Endothelial cell of umbilical vein (primary cell): ENCODE measurements at regions not wholly inside any gene's neighbourhood (a gene's known extent, or its start where the extent isn't known, plus 50 kb on each side); places are given as distances from the start of the nearest gene placed in this dataset.

ENCODE experiments used
- BruUV-seq: library from RNA; stranded (reverse); fragments of 400-500 nt; replicated peaks from 2 replicates; lab custom pipeline; 2021; lab: Mats Ljungman, UMichigan
- CTCF ChIA-PET: fragments of 300-600, 350-600 bp; sonication (Branson Sonifier 250); formaldehyde crosslinking; loops from one replicate; lab custom pipeline; 2021; ENCODE audit warnings: antibody characterized with exemption, inconsistent platforms; lab: Charles Lee
- POLR2A ChIA-PET: fragments of 300-600, 350-600 bp; sonication (Branson Sonifier 250); formaldehyde crosslinking; loops from one replicate; lab custom pipeline; 2021; ENCODE audit warnings: antibody characterized with exemption, inconsistent platforms; lab: Charles Lee
- DNase-seq: peaks from one replicate; pipeline ENCODE4 v3.0.0-alpha.2; 2011; ENCODE audit warnings: low read depth, low spot score
- FAIRE-seq: peaks from 2 replicates; lab custom pipeline; 2011; peaks lifted over from hg19 to GRCh38; lab: Jason Lieb, UNC
- H2AFZ ChIP-seq: 2 replicates; pipeline ENCODE4 v1.6.0; 2012; ENCODE audit warnings: low read depth, low read length, control low read depth, inconsistent platforms
- H3K27ac ChIP-seq: 2 replicates; pipeline ENCODE4 v1.5.1; 2011; ENCODE audit warnings: low read depth, mild to moderate bottlenecking, control low read depth, low read length, moderate library complexity; ENCODE audit not compliant: insufficient read depth
- H3K27me3 ChIP-seq, 2 experiments: 2 replicates each; pipeline versions ENCODE4 v1.6.0 to v1.6.1; 2011; ENCODE audit warnings: low read length in 2 of 2, mixed read lengths in 1 of 2; ENCODE audit not compliant: control insufficient read depth in 2 of 2, insufficient read depth in 2 of 2
- H3K36me3 ChIP-seq, 2 experiments: 2 replicates in 1 of 2; 3 replicates in 1 of 2; pipeline ENCODE4 v1.5.1; 2011; ENCODE audit warnings: low read length in 2 of 2, mild to moderate bottlenecking in 1 of 2, moderate library complexity in 1 of 2; ENCODE audit not compliant: control insufficient read depth in 2 of 2, insufficient read depth in 2 of 2; ENCODE audit errors: extremely low read depth in 1 of 2
- H3K4me1 ChIP-seq: 3 replicates; pipeline ENCODE4 v1.5.1; 2011; ENCODE audit warnings: mild to moderate bottlenecking, low read length; ENCODE audit not compliant: control insufficient read depth, insufficient read depth; ENCODE audit errors: extremely low read depth
- H3K4me2 ChIP-seq: 2 replicates; pipeline ENCODE4 v1.6.1; 2011; ENCODE audit warnings: low read length, control low read depth, mixed read lengths; ENCODE audit not compliant: insufficient read depth
- H3K4me3 ChIP-seq, 3 experiments: fragments of 200-600 bp in 1 of 3; sonication (generic), shearing (Covaris generic) in 1 of 3; replicated peaks in 1 of 3; 2 replicates each; pipeline ENCODE4 v1.5.1; 2011 to 2016; ENCODE audit warnings: control low read depth in 3 of 3, low read length in 3 of 3, mild to moderate bottlenecking in 2 of 3, inconsistent platforms in 1 of 3, low read depth in 1 of 3, moderate library complexity in 1 of 3; ENCODE audit not compliant: insufficient read depth in 1 of 3
- H3K79me2 ChIP-seq: 2 replicates; pipeline ENCODE4 v1.6.0; 2012; ENCODE audit warnings: low read length, inconsistent platforms; ENCODE audit not compliant: control insufficient read depth, insufficient read depth
- H3K9ac ChIP-seq: replicated peaks from 2 replicates; pipeline ENCODE3; 2011; ENCODE audit warnings: low read length, control low read depth; ENCODE audit not compliant: insufficient read depth; ENCODE audit errors: extremely low read depth
- H3K9me1 ChIP-seq: replicated peaks from 3 replicates; pipeline ENCODE4 v1.6.0; 2011; ENCODE audit warnings: mild to moderate bottlenecking, low read length; ENCODE audit not compliant: control insufficient read depth, insufficient read depth; ENCODE audit errors: extremely low read depth
- H3K9me3 ChIP-seq: replicated peaks from 2 replicates; pipeline ENCODE4 v1.5.1; 2012; ENCODE audit warnings: low read length, inconsistent platforms; ENCODE audit not compliant: control insufficient read depth, insufficient read depth
- H4K20me1 ChIP-seq: replicated peaks from 2 replicates; pipeline ENCODE3; 2011; ENCODE audit warnings: mild to moderate bottlenecking, low read length; ENCODE audit not compliant: control insufficient read depth, insufficient read depth; ENCODE audit errors: extremely low read depth
- EZH2 ChIP-seq: IDR thresholded peaks from 2 replicates; pipeline ENCODE4 v1.6.1; 2012; ENCODE audit warnings: borderline replicate concordance, low read depth, mild to moderate bottlenecking, moderate library complexity, low read length, inconsistent platforms; ENCODE audit not compliant: severe bottlenecking
- FOS ChIP-seq: IDR thresholded peaks from 2 replicates; pipeline ENCODE4 v1.6.1; 2011; ENCODE audit warnings: mild to moderate bottlenecking, low read length, moderate library complexity, borderline replicate concordance; ENCODE audit not compliant: insufficient read depth
- GATA2 ChIP-seq: IDR thresholded peaks from 2 replicates; pipeline ENCODE4 v1.7.0; 2011; ENCODE audit warnings: low read depth, mild to moderate bottlenecking, moderate library complexity, mixed read lengths, low read length; ENCODE audit not compliant: insufficient read length, insufficient read depth
- JUN ChIP-seq: IDR thresholded peaks from 2 replicates; pipeline ENCODE4 v1.6.1; 2011; ENCODE audit warnings: borderline replicate concordance, low read depth; ENCODE audit not compliant: insufficient read length, insufficient read depth
- MYC ChIP-seq: IDR thresholded peaks from one replicate; pipeline ENCODE4 v1.6.1; 2011; ENCODE audit warnings: mild to moderate bottlenecking, low read depth, low read length
- POLR2A ChIP-seq: IDR thresholded peaks from 2 replicates; pipeline ENCODE4 v1.6.1; 2012; ENCODE audit warnings: low read depth, mild to moderate bottlenecking, control low read depth, low read length
- POLR2AphosphoS5 ChIP-seq: IDR thresholded peaks from 2 replicates; pipeline ENCODE4 v1.6.1; 2012; ENCODE audit warnings: low read depth, mild to moderate bottlenecking, control low read depth, low read length, moderate library complexity; ENCODE audit not compliant: insufficient read depth
- dilution Hi-C: fragments of 300-500 bp; cut with MboI; formaldehyde crosslinking; loops from one replicate; pipeline ENCODE4 v1.15.0; 2019; ENCODE audit warnings: low sequenced_read_pairs; ENCODE audit not compliant: extremely low pct_ligation_motif_present
- intact Hi-C: fragments of 100-400 bp; cut with micrococcal nuclease; formaldehyde crosslinking; loops from one replicate; pipeline ENCODE4 v1.10.0; 2022
- TF ChIP-seq, protein P1 (sequence below): IDR thresholded peaks from 2 replicates; pipeline ENCODE4 v1.6.1; 2011; ENCODE audit not compliant: insufficient read depth, insufficient read length
- TF ChIP-seq, protein P2 (sequence below), 2 donors: IDR thresholded peaks; 1 replicate in 1 of 2; 2 replicates in 1 of 2; pipeline ENCODE4 v1.5.1; 2011; ENCODE audit warnings: low read length in 2 of 2, mild to moderate bottlenecking in 2 of 2, moderate library complexity in 2 of 2, control low read depth in 1 of 2, inconsistent platforms in 1 of 2, low read depth in 1 of 2; ENCODE audit not compliant: insufficient read depth in 1 of 2; ENCODE audit errors: extremely low read depth in 1 of 2

DNA sequence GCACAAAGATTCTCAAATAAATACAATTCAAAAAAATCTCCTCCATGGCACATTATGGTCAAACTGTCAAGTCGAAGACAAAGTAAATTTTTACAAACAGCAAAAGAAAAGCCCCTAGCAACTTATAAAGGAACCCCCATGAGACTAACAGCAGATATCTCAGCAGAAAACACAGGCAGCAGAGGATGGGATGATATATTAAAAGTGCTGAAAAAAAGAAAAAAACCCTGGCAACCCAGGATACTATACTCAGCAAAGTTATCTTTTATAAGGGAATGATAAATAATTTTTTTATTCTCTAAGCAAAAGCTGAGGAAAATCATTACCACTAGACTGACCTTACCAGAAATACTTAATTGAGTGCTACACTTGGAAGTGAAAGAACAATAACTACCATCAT is 326.4 kb downstream of the CYRIA start:
- no peak overlapping the region for H3K4me2 ChIP-seq
- peaks cover 2% of the 10 kb centered on the region for H3K9me3 ChIP-seq
- H3K27me3 ChIP-seq = no peaks in the 10 kb centered on the region
- H3K9me1 ChIP-seq = no peaks in the 10 kb centered on the region
- no peak overlapping the region for H3K9ac ChIP-seq
- TF ChIP-seq FOS = no peak
- TF ChIP-seq GATA2 = no peak
- TF ChIP-seq POLR2AphosphoS5 = no peak
- TF ChIP-seq, protein P1, sequence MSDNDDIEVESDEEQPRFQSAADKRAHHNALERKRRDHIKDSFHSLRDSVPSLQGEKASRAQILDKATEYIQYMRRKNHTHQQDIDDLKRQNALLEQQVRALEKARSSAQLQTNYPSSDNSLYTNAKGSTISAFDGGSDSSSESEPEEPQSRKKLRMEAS = no peak
- H3K79me2 ChIP-seq = no peaks in the 10 kb centered on the region
- POLR2A ChIA-PET = no interaction called here
- H3K4me3 ChIP-seq = no peak overlapping the region
- DNase-seq (no peak), FAIRE-seq (no peak)
- H4K20me1 ChIP-seq = no peaks in the 10 kb centered on the region
- intact Hi-C loops = no loop called here
- BruUV-seq = no TSS peak
- no peaks in the 10 kb centered on the region for H3K36me3 ChIP-seq
- dilution Hi-C loops = no loop called here
- H3K27ac ChIP-seq = no peak overlapping the region
- H2AFZ ChIP-seq = no peak overlapping the region
- CTCF ChIA-PET = no interaction called here
- no peaks in the 10 kb centered on the region for H3K4me1 ChIP-seq

DNA sequence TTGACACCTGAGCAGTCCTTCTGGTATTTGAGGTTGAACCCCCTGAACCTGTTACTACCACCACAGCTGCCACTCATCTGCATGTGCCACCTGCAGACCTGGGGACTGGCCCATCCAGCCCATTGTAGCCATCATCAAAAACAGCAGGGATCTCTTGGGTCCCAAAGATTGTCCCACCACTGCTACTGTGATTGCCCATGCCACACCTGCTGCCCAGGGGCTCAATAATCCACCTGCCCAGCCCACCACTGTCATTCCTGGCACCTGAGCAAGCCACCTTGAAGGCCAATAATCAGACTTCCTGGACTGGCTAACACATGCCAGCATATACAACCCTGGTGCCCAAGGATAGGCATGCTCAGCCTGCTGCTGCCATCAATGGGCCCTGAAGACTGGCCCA is 327.6 kb downstream of the CYRIA start:
- DNase-seq = no peak
- no peak overlapping the region for H3K27ac ChIP-seq
- FAIRE-seq = no peak
- no peaks in the 10 kb centered on the region for H3K4me1 ChIP-seq
- H3K27me3 ChIP-seq = no peaks in the 10 kb centered on the region
- ChIA-PET POLR2A (no interaction called here), CTCF (no interaction called here)
- dilution Hi-C loops (no loop called here), intact Hi-C loops (no loop called here)
- TF ChIP-seq POLR2A (no peak), EZH2 (no peak), JUN (no peak), GATA2 (no peak), FOS (no peak), MYC (no peak), POLR2AphosphoS5 (no peak)
- TF ChIP-seq, protein P1 = no peak
- TF ChIP-seq, protein P2, sequence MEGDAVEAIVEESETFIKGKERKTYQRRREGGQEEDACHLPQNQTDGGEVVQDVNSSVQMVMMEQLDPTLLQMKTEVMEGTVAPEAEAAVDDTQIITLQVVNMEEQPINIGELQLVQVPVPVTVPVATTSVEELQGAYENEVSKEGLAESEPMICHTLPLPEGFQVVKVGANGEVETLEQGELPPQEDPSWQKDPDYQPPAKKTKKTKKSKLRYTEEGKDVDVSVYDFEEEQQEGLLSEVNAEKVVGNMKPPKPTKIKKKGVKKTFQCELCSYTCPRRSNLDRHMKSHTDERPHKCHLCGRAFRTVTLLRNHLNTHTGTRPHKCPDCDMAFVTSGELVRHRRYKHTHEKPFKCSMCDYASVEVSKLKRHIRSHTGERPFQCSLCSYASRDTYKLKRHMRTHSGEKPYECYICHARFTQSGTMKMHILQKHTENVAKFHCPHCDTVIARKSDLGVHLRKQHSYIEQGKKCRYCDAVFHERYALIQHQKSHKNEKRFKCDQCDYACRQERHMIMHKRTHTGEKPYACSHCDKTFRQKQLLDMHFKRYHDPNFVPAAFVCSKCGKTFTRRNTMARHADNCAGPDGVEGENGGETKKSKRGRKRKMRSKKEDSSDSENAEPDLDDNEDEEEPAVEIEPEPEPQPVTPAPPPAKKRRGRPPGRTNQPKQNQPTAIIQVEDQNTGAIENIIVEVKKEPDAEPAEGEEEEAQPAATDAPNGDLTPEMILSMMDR (IDR thresholded peaks at IDR 0.05; ENCODE audit: extremely low read depth in 1 of 2, insufficient read depth in 1 of 2, low read depth in 1 of 2, low read length in 2 of 2) = no peak
- H2AFZ ChIP-seq = no peak overlapping the region
- BruUV-seq = no TSS peak
- H3K36me3 ChIP-seq = no peaks in the 10 kb centered on the region
- no peak overlapping the region for H3K4me3 ChIP-seq
- H3K9ac ChIP-seq = no peak overlapping the region
- H3K4me2 ChIP-seq = no peak overlapping the region
- no peaks in the 10 kb centered on the region for H3K79me2 ChIP-seq
- no peaks in the 10 kb centered on the region for H3K9me1 ChIP-seq
- peaks cover 2% of the 10 kb centered on the region for H3K9me3 ChIP-seq
- no peaks in the 10 kb centered on the region for H4K20me1 ChIP-seq
